ENCODE measurements at regions not wholly inside any gene's neighbourhood (a gene's known extent, or its start where the extent isn't known, plus 50 kb on each side); places are given as distances from the start of the nearest gene placed in this dataset.

DNA sequence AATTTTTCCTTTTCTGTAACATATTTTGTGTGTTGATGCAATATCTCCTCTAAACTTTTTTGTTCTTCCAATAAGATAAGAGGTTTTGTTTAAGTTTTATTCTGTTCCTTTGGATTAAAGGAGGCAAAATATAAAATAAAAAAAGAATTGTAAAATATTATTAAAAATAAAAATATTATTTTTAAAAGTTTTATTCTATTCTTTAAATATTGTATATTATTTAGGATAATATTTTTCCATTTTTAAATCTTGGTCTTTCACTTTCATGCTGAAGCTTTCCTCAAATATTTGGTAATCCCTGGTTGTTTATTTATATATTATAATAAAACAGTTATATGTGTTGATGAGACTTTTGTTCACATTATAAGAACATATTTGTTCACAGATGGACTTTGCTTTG lies 187.9 kb upstream of the PDE5A start:
- no peak for DNase-seq

GRCh38 chr4:119810001-119810400 lies 181.4 kb upstream of the PDE5A start:
- DNase-seq: no peak

DNA sequence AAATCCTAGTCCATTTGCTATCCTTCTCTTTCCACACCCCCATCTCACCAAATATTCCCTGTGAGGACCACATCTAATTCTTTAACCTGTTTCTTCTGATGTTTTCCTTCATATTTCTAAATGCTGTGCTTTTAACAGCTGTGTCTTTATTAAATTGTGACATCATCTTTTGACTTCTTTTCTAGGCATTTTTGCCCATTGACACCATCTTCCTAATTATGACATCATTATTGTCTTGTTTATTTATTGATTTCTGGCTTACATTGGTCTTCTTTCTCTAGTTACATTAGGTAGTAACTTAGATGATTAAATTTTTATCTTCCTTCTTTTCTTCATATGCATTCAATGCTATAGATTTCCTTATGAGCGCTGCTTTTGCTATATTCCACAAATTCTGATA lies 175.8 kb upstream of the PDE5A start:
- no peak for DNase-seq

- no peak for DNase-seq
These were observed 168.8 kb upstream of the PDE5A start for GRCh38 chr4:119797238-119797894.

- no peak for DNase-seq
These were observed 167.5 kb upstream of the PDE5A start for GRCh38 chr4:119795986-119796578.

DNA sequence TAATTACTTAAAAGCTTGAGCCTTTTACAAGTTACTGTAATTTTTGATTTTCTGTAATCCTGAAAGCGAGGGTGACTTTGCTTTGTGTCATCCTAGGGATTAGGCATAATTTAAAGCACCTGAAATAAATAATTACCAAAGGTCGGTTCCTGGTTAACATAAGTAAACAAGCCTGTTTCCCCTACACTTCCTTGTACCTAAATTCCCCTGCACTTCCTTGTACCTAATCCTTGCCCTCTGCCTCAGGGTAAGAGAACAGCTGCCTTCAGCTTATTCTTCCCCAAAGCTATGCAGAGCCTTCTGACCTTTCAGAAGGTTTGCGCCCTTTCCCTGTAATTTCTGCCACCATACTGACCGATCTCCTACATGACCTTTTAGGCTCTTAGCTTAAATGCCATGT lies 166.1 kb upstream of the PDE5A start:
- DNase-seq: no peak

DNA sequence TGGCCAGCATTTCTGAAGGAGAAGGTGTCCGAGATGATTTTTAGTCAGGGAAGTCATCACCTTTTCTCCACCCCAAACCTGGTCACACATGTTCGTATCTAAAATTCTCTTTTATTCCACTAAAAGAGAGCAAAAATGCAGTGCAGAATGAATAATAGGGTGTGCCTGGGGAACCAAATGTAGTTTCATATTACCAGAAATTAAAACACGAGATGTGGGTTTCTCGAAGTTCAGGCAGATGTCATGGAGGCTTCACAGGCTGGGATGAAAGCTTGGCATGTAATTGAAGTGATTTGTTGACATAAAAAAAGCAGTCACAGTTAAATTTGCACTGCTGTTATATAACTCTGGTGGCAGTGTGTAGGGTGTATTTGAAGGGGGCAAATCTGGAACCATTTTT lies 165.5 kb upstream of the PDE5A start:
- DNase-seq: no peak

- no peak for DNase-seq
These were observed 160.0 kb upstream of the PDE5A start for GRCh38 chr4:119788349-119789266.

DNA sequence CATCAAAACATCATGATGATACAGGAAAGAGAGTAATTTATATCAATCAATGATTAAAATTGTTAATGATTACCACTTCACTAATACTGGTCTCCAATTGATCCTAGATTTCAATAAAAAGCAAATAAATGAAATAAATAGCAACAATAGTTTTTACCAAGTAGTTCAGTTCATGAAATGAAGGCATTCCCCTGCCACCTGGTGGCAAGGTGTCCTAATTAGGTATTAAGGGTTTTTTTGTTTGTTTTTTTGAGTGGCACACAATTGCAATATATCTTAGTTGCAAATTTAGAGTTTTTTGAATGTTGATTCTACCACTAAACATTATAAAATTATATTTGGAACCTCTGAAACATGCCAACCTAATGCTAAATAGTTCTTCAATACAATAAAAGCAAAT lies 157.4 kb upstream of the PDE5A start:
- no peak for DNase-seq

GRCh38 chr4:119783189-119783983 lies 154.8 kb upstream of the PDE5A start:
- DNase-seq: no peak

DNA sequence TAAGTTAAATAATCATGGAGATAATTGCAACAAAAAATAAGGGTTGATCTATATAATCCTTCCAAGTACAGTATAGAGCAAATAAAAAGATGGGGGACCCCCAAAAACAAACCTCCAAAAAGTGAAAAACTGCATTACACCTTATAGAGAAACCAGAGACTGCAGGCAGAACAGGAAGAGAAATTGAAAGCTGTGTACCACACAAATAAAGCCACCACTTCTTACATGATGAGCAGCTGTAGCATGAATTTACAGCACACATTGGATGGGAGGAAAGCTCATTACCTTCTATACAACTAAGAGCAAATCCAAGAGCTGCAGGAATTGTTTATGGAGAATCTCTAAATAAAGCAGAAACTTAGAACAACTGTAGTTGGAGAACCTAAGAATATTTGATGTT lies 152.4 kb upstream of the PDE5A start:
- no peak for DNase-seq

DNA sequence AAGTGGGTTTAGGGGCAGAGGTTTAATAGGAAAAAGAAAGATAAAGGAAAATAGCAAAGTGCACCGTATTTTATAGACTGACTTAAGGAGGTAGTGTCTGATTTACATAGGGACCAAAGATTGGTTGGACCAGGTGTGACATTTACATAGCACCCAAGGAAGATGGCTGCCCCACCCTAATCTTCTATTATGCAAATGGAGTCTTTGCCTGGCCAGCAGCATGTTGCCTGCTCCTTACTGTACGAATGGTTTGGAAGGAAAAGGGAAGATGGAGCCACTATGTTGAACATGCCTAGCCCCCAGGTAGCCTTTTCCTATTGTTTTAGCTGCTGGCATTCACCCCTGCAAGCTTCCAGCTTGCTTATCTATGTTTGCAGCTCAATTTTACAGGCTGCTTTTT lies 146.2 kb upstream of the PDE5A start:
- no peak for DNase-seq

GRCh38 chr4:119765951-119766350 lies 137.3 kb upstream of the PDE5A start:
- DNase-seq: no peak

DNA sequence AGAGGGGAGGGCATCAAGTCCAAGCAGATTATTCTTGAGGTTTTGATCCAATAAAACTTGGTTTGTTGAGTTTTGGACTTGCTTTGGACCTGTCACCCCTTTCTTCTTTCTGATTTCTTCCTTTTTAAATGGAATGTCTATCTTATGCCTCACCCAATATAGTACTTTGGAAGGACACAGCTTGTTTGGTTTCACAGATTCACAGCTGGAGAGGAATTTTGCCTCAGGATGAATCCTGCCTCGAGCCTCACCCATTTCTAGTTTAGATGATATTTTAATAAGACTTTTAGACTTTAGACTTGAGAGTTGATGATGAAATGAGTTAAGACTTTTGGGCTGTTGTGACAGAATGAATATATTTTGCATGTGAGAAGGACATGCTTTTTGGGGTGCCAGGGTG lies 136.9 kb upstream of the PDE5A start:
- no peak for DNase-seq

GRCh38 chr4:119763386-119763785 lies 134.8 kb upstream of the PDE5A start:
- DNase-seq: no peak

- no peak for DNase-seq
These were observed 127.0 kb upstream of the PDE5A start for GRCh38 chr4:119755599-119755998.

GRCh38 chr4:119752936-119753335 lies 124.3 kb upstream of the PDE5A start:
- DNase-seq: no peak

GRCh38 chr4:119750771-119751170 lies 122.2 kb upstream of the PDE5A start:
- no peak for DNase-seq

GRCh38 chr4:119750048-119750447 lies 121.4 kb upstream of the PDE5A start:
- DNase-seq: no peak

DNA sequence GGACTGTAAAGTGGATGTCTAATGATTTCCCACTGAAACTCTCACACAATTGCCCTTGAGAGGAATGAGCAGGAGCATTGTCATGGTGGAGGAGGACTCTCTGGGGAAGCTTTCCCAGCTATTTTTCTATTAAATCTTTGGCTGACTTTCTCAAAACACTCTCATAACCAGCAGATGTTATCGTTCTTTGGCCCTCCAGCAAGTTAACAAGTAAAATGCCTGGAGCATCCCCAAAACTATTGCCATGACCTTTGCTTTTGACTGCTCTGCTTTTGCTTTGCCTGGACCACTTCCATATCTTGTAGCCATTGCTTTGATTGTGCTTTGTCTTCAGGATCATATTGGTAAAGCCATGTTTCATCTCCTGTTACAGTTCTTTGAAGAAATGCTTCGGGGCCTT lies 120.2 kb upstream of the PDE5A start:
- no peak for DNase-seq

DNA sequence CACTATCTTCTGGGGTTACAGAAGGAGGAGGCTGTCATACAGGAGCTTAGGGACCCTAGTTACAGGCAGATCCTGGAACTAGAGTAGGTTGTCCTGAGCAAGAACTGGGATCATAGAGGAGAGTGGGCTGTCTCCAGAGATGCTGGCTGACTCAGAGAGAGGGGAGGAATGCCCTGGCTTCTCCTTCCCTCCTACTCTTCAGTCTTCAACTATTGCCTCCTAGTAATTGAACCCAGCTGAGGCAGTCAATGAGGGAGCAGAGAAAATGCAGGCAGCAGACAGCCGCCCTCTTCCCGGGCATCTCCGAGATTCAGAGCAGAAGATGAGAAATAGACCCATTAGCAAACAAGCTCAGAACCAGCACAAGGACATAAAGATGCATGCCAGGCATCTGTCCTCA lies 118.3 kb upstream of the PDE5A start:
- DNase-seq: no peak

- DNase-seq: no peak
These were observed 116.7 kb upstream of the PDE5A start for GRCh38 chr4:119745351-119745750.

DNA sequence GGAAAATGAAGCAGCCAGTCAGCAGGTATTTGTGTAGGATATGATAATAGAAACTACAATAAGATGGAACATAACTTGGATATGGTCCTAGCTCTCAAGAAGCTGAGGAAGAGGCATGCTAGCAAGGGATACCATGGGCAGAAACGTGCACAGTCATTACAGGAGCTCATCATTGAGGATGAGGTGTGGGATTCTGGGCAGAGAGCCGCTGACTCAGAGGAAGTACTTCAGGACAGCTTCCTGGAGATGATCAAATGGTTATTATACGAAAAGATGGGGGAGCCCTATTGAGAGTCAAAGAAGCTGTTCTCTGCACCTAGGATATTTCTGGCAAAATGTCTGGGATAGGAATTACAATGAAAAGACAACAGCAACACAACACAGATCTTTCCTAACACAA lies 116.0 kb upstream of the PDE5A start:
- DNase-seq: no peak

Data from NCI-H1436 (cell line).